Neutrophil (primary cell): ENCODE measurements at regions not wholly inside any gene's neighbourhood (a gene's known extent, or its start where the extent isn't known, plus 50 kb on each side); places are given as distances from the start of the nearest gene placed in this dataset.
"Not testable (repeated sequence)": the region's sequence is repeated elsewhere in the genome, so short reads cannot be mapped to it uniquely, and the experiment has no call there.

ENCODE experiments used
- H3K27ac ChIP-seq: fragments of 200-600 bp; sonication (generic); 2 replicates; pipeline ENCODE4 v1.5.1; 2016; ENCODE audit warnings: mild to moderate bottlenecking, moderate library complexity
- H3K27me3 ChIP-seq: fragments of 200-600 bp; sonication (generic); 2 replicates; pipeline ENCODE4 v1.6.0; 2016; ENCODE audit warnings: mild to moderate bottlenecking
- H3K36me3 ChIP-seq: fragments of 200-600 bp; sonication (generic); 2 replicates; pipeline ENCODE4 v1.5.1; 2017
- H3K4me1 ChIP-seq, 2 experiments: fragments of 200-600 bp in 1 of 2; sonication (generic) in 1 of 2; 1 replicate in 1 of 2; 2 replicates in 1 of 2; pipeline versions ENCODE4 v1.5.1 to v1.6.1; 2013 to 2016; ENCODE audit warnings: low read depth in 1 of 2, low read length in 1 of 2, mild to moderate bottlenecking in 1 of 2, moderate library complexity in 1 of 2; ENCODE audit not compliant: control insufficient read depth in 1 of 2, insufficient read depth in 1 of 2
- H3K4me3 ChIP-seq, 2 experiments: fragments of 200-600 bp in 1 of 2; sonication (generic) in 1 of 2; 1 replicate in 1 of 2; 2 replicates in 1 of 2; pipeline ENCODE4 v1.5.1; 2013 to 2016; ENCODE audit warnings: low read depth in 1 of 2, low read length in 1 of 2, mild to moderate bottlenecking in 1 of 2, moderate library complexity in 1 of 2
- H3K9me3 ChIP-seq: fragments of 200-600 bp; sonication (generic); 2 replicates; pipeline ENCODE4 v1.5.1; 2016
- TF ChIP-seq, protein P1 (sequence below): fragments of 200-600 bp; sonication (generic); IDR thresholded peaks from 2 replicates; pipeline ENCODE4 v1.5.1; 2016; ENCODE audit warnings: antibody characterized with exemption

DNA sequence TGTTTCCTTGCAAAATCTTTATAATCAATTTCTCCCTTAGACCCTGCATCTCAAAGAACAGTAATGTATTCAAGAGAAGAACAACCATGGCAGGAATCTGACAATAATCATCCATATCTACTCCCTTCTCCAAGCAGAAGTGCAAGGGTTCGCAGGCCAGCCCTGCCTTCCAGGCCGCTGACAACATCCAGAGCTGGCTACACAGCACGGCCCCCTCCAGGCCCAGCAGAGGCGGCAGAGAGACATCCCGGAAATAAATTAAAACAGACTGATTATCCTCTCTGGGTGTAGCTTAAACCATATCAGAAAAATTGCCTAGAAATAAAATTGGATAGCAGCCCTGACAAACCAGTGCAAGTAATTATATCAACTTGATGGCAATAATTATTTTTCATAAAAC, 223.3 kb downstream of the FAM43A start:
- no peak overlapping the region for H3K27ac ChIP-seq
- H3K27me3 ChIP-seq = no peaks in the 10 kb centered on the region
- no peaks in the 10 kb centered on the region for H3K36me3 ChIP-seq
- no peaks in the 10 kb centered on the region for H3K9me3 ChIP-seq
- TF ChIP-seq, protein P1, sequence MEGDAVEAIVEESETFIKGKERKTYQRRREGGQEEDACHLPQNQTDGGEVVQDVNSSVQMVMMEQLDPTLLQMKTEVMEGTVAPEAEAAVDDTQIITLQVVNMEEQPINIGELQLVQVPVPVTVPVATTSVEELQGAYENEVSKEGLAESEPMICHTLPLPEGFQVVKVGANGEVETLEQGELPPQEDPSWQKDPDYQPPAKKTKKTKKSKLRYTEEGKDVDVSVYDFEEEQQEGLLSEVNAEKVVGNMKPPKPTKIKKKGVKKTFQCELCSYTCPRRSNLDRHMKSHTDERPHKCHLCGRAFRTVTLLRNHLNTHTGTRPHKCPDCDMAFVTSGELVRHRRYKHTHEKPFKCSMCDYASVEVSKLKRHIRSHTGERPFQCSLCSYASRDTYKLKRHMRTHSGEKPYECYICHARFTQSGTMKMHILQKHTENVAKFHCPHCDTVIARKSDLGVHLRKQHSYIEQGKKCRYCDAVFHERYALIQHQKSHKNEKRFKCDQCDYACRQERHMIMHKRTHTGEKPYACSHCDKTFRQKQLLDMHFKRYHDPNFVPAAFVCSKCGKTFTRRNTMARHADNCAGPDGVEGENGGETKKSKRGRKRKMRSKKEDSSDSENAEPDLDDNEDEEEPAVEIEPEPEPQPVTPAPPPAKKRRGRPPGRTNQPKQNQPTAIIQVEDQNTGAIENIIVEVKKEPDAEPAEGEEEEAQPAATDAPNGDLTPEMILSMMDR = no peak
- H3K4me3 ChIP-seq = no peak overlapping the region
- H3K4me1 ChIP-seq = no peaks in the 10 kb centered on the region

DNA sequence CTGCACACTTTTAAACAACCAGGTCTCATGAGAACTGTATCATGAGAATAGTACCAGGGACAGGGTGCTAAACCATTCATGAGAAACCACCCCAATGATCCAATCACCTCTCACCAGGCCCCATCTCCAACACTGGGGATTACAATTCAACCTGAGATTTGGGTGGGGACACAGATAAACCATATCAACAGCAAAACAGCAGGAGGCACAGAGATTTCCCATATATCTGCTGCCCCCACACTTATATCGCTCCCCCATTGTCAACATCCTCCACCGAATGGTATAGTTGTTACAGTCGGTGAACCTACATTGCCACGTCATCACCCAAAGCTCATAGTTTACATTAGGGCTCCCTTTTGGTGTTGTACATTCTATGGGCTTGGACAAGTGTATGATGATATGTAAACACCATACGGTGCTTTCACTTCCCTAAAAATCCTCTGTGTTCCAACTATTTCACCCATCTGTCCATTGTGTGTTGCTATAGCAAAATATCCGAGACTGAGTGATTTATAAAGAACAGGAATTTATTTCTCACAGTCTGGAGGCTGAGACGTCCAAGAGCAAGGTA, 224.8 kb downstream of the FAM43A start:
- H3K4me1 ChIP-seq = no peaks in the 10 kb centered on the region
- TF ChIP-seq, protein P1 = no peak
- H3K27me3 ChIP-seq = no peaks in the 10 kb centered on the region
- H3K4me3 ChIP-seq = no peak overlapping the region
- H3K27ac ChIP-seq = no peak overlapping the region
- H3K36me3 ChIP-seq = no peaks in the 10 kb centered on the region
- H3K9me3 ChIP-seq = no peaks in the 10 kb centered on the region

DNA sequence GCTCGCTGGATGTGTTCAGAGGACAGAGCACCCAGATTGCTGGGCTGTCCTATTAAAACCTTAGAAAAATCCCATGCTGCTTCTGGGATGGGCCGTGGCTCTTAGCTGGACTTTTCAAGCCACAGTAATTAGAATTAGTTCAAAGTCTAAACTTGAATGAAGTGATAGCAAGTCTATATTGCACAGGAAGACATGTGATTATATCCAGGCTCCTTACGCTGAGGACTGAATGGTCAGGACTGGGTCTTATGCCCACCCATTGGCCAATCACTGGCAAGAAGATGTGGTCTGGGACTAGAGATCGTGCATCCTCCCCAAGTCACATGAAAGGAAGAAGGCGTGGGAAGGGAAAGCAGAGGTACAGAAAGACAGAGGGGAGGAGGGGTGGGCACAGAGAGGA, 227.6 kb downstream of the FAM43A start:
- TF ChIP-seq, protein P1 = no peak
- H3K27ac ChIP-seq = no peak overlapping the region
- H3K9me3 ChIP-seq = no peaks in the 10 kb centered on the region
- H3K4me1 ChIP-seq = no peaks in the 10 kb centered on the region
- no peaks in the 10 kb centered on the region for H3K36me3 ChIP-seq
- H3K27me3 ChIP-seq = no peaks in the 10 kb centered on the region
- H3K4me3 ChIP-seq = no peak overlapping the region

DNA sequence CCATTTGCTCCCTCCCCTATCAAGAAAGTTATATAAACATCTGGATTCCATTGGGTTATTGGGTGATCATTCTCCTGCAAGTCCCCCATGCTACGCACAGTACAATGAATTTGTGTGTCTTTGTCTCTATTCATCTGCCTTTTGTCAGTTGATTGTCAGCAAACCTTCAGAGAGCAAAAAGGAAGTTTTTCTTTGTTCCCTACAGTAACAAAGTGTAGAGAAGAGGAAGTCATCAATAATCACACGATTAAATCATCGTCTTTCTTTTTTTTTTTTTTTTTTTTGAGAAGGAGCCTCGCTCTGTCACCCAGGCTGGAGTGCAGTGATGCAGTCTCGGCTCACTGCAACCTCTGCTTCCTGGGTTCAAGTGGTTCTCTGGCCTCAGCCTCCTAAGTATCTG, 239.2 kb downstream of the FAM43A start:
- not testable (repeated sequence) for H3K4me3 ChIP-seq, H3K27me3 ChIP-seq, H3K4me1 ChIP-seq, H3K27ac ChIP-seq, H3K9me3 ChIP-seq, H3K36me3 ChIP-seq

DNA sequence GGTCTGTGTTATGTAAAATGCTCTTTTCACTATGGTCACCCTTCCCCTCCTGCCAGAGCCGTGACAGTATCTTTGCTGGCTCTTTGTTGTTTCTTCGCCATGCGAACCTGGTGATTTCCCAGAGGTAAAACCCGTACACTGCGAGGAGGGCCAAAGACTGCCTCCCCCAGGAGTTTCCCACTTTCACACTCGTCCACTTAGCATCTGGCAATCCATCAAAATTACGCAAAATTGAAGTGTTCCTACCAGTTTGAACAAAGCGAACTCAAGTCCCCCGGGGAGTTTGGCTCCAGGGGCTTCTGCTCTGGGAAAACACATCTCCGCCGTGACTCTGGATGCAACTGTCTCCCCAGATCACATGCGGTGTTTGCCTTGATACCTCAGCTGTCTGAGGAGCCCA, 239.9 kb downstream of the FAM43A start:
- H3K27ac ChIP-seq = no peak overlapping the region
- no peaks in the 10 kb centered on the region for H3K27me3 ChIP-seq
- TF ChIP-seq, protein P1 = no peak

DNA sequence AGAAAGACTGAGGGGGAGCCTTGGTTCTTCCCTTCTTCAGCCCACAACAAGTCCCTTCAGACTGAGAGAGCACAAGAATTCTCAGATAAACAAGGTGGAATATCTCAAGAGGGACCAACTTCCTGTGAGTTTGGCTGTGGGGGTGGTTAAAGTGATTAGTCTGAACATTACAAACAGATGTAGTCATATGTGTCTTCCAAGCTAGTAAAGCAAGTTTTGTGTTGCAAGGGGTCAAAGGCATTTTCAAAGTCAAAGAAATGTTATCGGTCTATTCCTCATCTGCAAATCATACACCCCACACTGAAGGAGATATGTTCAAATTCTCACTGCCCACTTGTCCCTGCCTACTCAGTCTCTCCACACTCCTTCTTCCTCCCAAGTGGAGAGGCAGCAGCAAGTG, 242.5 kb downstream of the FAM43A start:
- Histone ChIP-seq H3K36me3 (no peaks in the 10 kb centered on the region), H3K9me3 (no peaks in the 10 kb centered on the region), H3K27me3 (no peaks in the 10 kb centered on the region), H3K4me3 (no peak overlapping the region), H3K27ac (no peak overlapping the region), H3K4me1 (peaks cover 0 to 8% of the 10 kb centered on the region in 2 experiments)
- TF ChIP-seq, protein P1 = no peak

More for the DNA sequence above, 239.9 kb downstream of the FAM43A start:
- no peaks in the 10 kb centered on the region for H3K9me3 ChIP-seq
- no peaks in the 10 kb centered on the region for H3K36me3 ChIP-seq
- no peak overlapping the region for H3K4me3 ChIP-seq
- H3K4me1 ChIP-seq = peaks cover 0 to 5% of the 10 kb centered on the region in 2 experiments
